HepG2 (cell line): ENCODE measurements at regions not wholly inside any gene's neighbourhood (a gene's known extent, or its start where the extent isn't known, plus 50 kb on each side); places are given as distances from the start of the nearest gene placed in this dataset.

ENCODE experiments used
- ATAC-seq: fragments of 200-7000 bp; cut with Tn5 transposase; 3 replicates; pipeline ENCODE4 v1.9.1; 2020; ENCODE audit warnings: mild to moderate bottlenecking, moderate library complexity
- BruUV-seq: library from RNA; stranded (reverse); fragments of 400-500 nt; replicated peaks from 2 replicates; lab custom pipeline; 2021; lab: Mats Ljungman, UMichigan
- CTCF ChIA-PET: fragments of 300-600 bp; formaldehyde crosslinking; extraction: SDS; loops from one replicate; lab custom pipeline; 2021; ENCODE audit warnings: low total read pairs, inconsistent platforms, low intra/inter-chr PET ratio; lab: Yijun Ruan, JAX
- POLR2A ChIA-PET: fragments of 350-600 bp; sonication (Branson Sonifier 250); formaldehyde crosslinking; loops from one replicate; lab custom pipeline; 2020; ENCODE audit warnings: antibody characterized with exemption, inconsistent platforms; lab: Yijun Ruan, JAX
- DNase-seq: peaks from one replicate; pipeline ENCODE4 v3.0.0-alpha.2; 2015; ENCODE audit warnings: low spot score
- FAIRE-seq: peaks from 3 replicates; lab custom pipeline; 2011; peaks lifted over from hg19 to GRCh38; lab: Jason Lieb, UNC
- H2AFZ ChIP-seq: one replicate; pipeline ENCODE4 v1.6.1; 2011; ENCODE audit warnings: low read length, inconsistent platforms
- H3K27ac ChIP-seq: fragments of 300-600 bp; 3 replicates; pipeline ENCODE4 v1.8.0; 2011; ENCODE audit warnings: mixed run types, mild to moderate bottlenecking, mixed read lengths, low read length, inconsistent platforms; ENCODE audit not compliant: insufficient read depth; ENCODE audit errors: extremely low read length
- H3K27me3 ChIP-seq, 2 experiments: fragments of 200-600 bp in 1 of 2; 2 replicates in 1 of 2; 3 replicates in 1 of 2; pipeline versions ENCODE4 v1.6.0 to v1.8.0; 2011; ENCODE audit warnings: low read length in 2 of 2, mild to moderate bottlenecking in 2 of 2, moderate library complexity in 2 of 2, inconsistent platforms in 1 of 2; ENCODE audit not compliant: insufficient read depth in 2 of 2, control insufficient read depth in 1 of 2
- H3K36me3 ChIP-seq, 2 experiments: fragments of 200-600 bp in 1 of 2; replicated peaks in 1 of 2; 2 replicates in 1 of 2; 3 replicates in 1 of 2; pipeline versions ENCODE4 v1.5.1 to v1.8.0; 2011; ENCODE audit warnings: low read length in 2 of 2, inconsistent platforms in 1 of 2; ENCODE audit not compliant: insufficient read depth in 2 of 2, control insufficient read depth in 1 of 2
- H3K4me1 ChIP-seq: 2 replicates; pipeline ENCODE4 v1.5.1; 2012; ENCODE audit warnings: low read length, inconsistent platforms; ENCODE audit not compliant: insufficient read depth
- H3K4me2 ChIP-seq: 2 replicates; pipeline ENCODE4 v1.6.0; 2011; ENCODE audit warnings: low read depth, low read length, inconsistent platforms
- H3K4me3 ChIP-seq, 3 experiments: fragments of 200-600 bp in 1 of 3; sonication (generic), shearing (Covaris generic) in 1 of 3; replicated peaks in 1 of 3; 2 replicates each; pipeline ENCODE4 v1.5.1; 2011 to 2016; ENCODE audit warnings: low read length in 3 of 3, inconsistent platforms in 2 of 3, low read depth in 2 of 3, mild to moderate bottlenecking in 2 of 3, control low read depth in 1 of 3, mixed read lengths in 1 of 3; ENCODE audit not compliant: insufficient read depth in 1 of 3
- H3K79me2 ChIP-seq: one replicate; pipeline ENCODE4 v1.6.1; 2011; ENCODE audit warnings: low read length, inconsistent platforms; ENCODE audit not compliant: insufficient read depth
- H3K9ac ChIP-seq: 2 replicates; pipeline ENCODE4 v1.6.0; 2011; ENCODE audit warnings: mild to moderate bottlenecking, low read depth, low read length, inconsistent platforms; ENCODE audit not compliant: insufficient read depth
- H3K9me3 ChIP-seq: 2 replicates; pipeline ENCODE4 v1.5.1; 2012; ENCODE audit warnings: mild to moderate bottlenecking, low read length
- H4K20me1 ChIP-seq: 2 replicates; pipeline ENCODE4 v1.6.0; 2011; ENCODE audit warnings: inconsistent platforms, mild to moderate bottlenecking, low read length, moderate library complexity; ENCODE audit not compliant: insufficient read depth
- HNF4A ChIP-seq: sonication (generic); formaldehyde crosslinking; IDR thresholded peaks from 2 replicates; pipeline ENCODE4 v1.4.0; 2020; ENCODE audit warnings: missing genetic modification reagents
- MAFF ChIP-seq: IDR thresholded peaks from 2 replicates; pipeline ENCODE4 v1.6.1; 2011; ENCODE audit warnings: low read depth, low read length, improper control_type of control experiment
- MAFK ChIP-seq, 2 experiments: IDR thresholded peaks in 1 of 2; conservative IDR thresholded peaks in 1 of 2; 2 replicates each; pipeline ENCODE4 v1.6.1; 2011; ENCODE audit warnings: improper control_type of control experiment in 2 of 2, low read length in 2 of 2
- RERE ChIP-seq: IDR thresholded peaks from 2 replicates; pipeline ENCODE4 v1.6.1; 2016; ENCODE audit warnings: low read depth, missing genetic modification reagents, missing compliant biosample characterization
- ZNF780A ChIP-seq: sonication (generic); formaldehyde crosslinking; IDR thresholded peaks from 2 replicates; pipeline ENCODE4 v1.8.0; 2022; ENCODE audit warnings: mild to moderate bottlenecking, missing genetic modification reagents, moderate library complexity
- WGBS: methylation state at CpG from one replicate; pipeline ENCODE4 v1.1.6; 2017; ENCODE audit warnings: low lambda C conversion rate; 5-methylcytosine and 5-hydroxymethylcytosine counted together
- in situ Hi-C: cut with HindIII; loops from 2 replicates; pipeline ENCODE4 v1.10.0; 2017; ENCODE audit warnings: low pct_unique_long_range_greater_than_20kb; ENCODE audit not compliant: extremely low pct_ligation_motif_present
- intact Hi-C: fragments of 100-400 bp; cut with micrococcal nuclease; formaldehyde crosslinking; loops from one replicate; pipeline ENCODE4 v1.10.0; 2022; ENCODE audit not compliant: unreplicated experiment

GRCh38 chr20:40087496-40087895 lies 601.5 kb downstream of the MAFB start:
- POLR2A ChIA-PET: no interaction called here
- BruUV-seq: no TSS peak
- intact Hi-C loops: no loop called here
- FAIRE-seq (no peak), DNase-seq (no peak), ATAC-seq (no peak)
- Histone ChIP-seq H3K9me3 (peaks cover 93% of the 10 kb centered on the region), H3K36me3 (no peaks in the 10 kb centered on the region), H3K4me3 (no peak overlapping the region), H4K20me1 (no peaks in the 10 kb centered on the region), H3K79me2 (no peaks in the 10 kb centered on the region), H3K4me1 (no peaks in the 10 kb centered on the region), H3K9ac (no peak overlapping the region), H3K4me2 (no peak overlapping the region), H3K27me3 (no peaks in the 10 kb centered on the region), H3K27ac (no peak overlapping the region), H2AFZ (no peak overlapping the region)
- no peak for TF ChIP-seq RERE (CRISPR knock-in tag)
- TF ChIP-seq ZNF780A: no peak
- in situ Hi-C loops: no loop called here
- CTCF ChIA-PET: no interaction called here

- H3K79me2 ChIP-seq: no peaks in the 10 kb centered on the region
- H3K27ac ChIP-seq: no peak overlapping the region
- H4K20me1 ChIP-seq: no peaks in the 10 kb centered on the region
- BruUV-seq: no TSS peak
- no peaks in the 10 kb centered on the region for H3K36me3 ChIP-seq
- no peak overlapping the region for H3K4me2 ChIP-seq
- TF ChIP-seq MAFK (conservative IDR thresholded peaks at IDR 0.05 in 1 of 2, IDR thresholded peaks at IDR 0.05 in 1 of 2; ENCODE audit: low read length in 2 of 2): peak; percentile 55 to 66; a peak in 3 of 4 replicates
- TF ChIP-seq MAFF: peak; percentile 46; the same call in 1 of the 2 replicates
- no peak for TF ChIP-seq HNF4A (CRISPR knock-in tag)
- no peak overlapping the region for H3K9ac ChIP-seq
- no peak for ATAC-seq
- intact Hi-C loops: no loop called here
- DNase-seq: no peak
- H3K27me3 ChIP-seq: no peaks in the 10 kb centered on the region
- POLR2A ChIA-PET: no interaction called here
- 15% methylated on average over 3 of the region's 3 CpGs for WGBS
- CTCF ChIA-PET: no interaction called here
- H2AFZ ChIP-seq: no peak overlapping the region
- no peaks in the 10 kb centered on the region for H3K4me1 ChIP-seq
- in situ Hi-C loops: no loop called here
- peaks cover 92% of the 10 kb centered on the region for H3K9me3 ChIP-seq
- FAIRE-seq: no peak
- H3K4me3 ChIP-seq: no peak overlapping the region
Measured at GRCh38 chr20:40085513-40085912, 603.5 kb downstream of the MAFB start.
